ENCODE measurements at regions not wholly inside any gene's neighbourhood (a gene's known extent, or its start where the extent isn't known, plus 50 kb on each side); places are given as distances from the start of the nearest gene placed in this dataset.
A peak's percentile ranks its signal among the peaks of the same experiment; 100 is the strongest.
"Not testable (repeated sequence)": the region's sequence is repeated elsewhere in the genome, so short reads cannot be mapped to it uniquely, and the experiment has no call there.

DNA sequence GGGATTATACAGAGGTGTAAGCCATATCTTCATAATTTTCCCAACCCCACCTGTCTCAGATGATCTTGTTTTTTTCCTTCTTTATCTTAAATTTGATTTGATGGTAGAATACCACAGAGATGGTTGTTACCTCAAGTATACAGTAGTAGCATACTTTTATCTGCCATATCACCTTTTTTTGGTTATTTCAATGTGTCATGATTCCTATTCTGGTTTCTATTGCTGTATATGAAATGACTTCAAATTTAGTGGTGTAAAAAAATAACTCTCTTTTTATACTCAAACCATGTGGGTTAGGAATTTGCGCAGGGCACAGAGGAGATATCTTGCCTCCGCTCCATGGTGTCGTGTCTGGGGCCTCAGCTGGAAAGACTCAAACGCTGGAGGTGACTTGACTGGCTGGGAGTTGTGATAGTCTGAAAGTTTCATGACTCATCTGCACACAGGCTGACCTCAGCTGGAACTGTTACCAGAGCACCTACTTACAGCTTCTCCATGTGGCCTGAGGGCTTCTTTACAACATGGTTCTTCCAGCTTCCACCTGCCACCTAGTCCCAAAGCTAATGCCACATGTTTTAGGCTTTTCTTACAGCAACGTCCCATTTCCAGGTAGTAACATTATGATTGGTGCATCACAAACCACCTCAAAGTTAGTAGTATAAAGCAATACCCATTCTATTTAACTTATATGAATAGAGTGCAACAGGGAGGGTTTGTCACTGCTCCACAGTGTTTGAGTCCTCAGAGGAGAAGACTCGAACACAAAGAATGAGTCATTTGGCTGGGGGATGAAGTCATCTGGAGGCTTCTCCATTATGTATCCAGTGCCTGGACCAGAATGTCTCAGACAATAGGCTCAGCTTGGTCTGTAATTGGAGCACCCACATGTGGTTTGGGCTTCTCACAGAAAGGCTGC lies 82.3 kb upstream of the XPO1 start:
- 67 to 79% methylated on average over 6 of the region's 6 CpGs for WGBS, 2 donors
- Histone ChIP-seq H3K4me3 (no peak overlapping the region), H3K27ac (no peak overlapping the region), H3K27me3 (no peaks in the 10 kb centered on the region), H3K4me1 (no peaks in the 10 kb centered on the region), H3K9me3 (no peaks in the 10 kb centered on the region), H3K36me3 (no peaks in the 10 kb centered on the region)
- FAIRE-seq (no peak), ATAC-seq (peak in 2 of 4 donors; percentile 14 to 55), DNase-seq (no peak)
- intact Hi-C loops (cut with DNase I) = no loop called here
- TF ChIP-seq, protein P1, sequence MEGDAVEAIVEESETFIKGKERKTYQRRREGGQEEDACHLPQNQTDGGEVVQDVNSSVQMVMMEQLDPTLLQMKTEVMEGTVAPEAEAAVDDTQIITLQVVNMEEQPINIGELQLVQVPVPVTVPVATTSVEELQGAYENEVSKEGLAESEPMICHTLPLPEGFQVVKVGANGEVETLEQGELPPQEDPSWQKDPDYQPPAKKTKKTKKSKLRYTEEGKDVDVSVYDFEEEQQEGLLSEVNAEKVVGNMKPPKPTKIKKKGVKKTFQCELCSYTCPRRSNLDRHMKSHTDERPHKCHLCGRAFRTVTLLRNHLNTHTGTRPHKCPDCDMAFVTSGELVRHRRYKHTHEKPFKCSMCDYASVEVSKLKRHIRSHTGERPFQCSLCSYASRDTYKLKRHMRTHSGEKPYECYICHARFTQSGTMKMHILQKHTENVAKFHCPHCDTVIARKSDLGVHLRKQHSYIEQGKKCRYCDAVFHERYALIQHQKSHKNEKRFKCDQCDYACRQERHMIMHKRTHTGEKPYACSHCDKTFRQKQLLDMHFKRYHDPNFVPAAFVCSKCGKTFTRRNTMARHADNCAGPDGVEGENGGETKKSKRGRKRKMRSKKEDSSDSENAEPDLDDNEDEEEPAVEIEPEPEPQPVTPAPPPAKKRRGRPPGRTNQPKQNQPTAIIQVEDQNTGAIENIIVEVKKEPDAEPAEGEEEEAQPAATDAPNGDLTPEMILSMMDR (IDR thresholded peaks at IDR 0.05) = no peak

GRCh38 chr2:61619561-61619960 lies 81.4 kb upstream of the XPO1 start:
- intact Hi-C loops (cut with DNase I) = no loop called here
- no peak overlapping the region for H3K4me3 ChIP-seq
- FAIRE-seq (no peak), ATAC-seq (no peak), DNase-seq (no peak)
- TF ChIP-seq, protein P1 (IDR thresholded peaks at IDR 0.05) = no peak
- H3K27me3 ChIP-seq = no peaks in the 10 kb centered on the region
- H3K9me3 ChIP-seq = no peaks in the 10 kb centered on the region
- 91 to 95% methylated on average over 5 of the region's 5 CpGs for WGBS, 2 donors
- H3K4me1 ChIP-seq = no peaks in the 10 kb centered on the region
- no peak overlapping the region for H3K27ac ChIP-seq
- H3K36me3 ChIP-seq = no peaks in the 10 kb centered on the region

DNA sequence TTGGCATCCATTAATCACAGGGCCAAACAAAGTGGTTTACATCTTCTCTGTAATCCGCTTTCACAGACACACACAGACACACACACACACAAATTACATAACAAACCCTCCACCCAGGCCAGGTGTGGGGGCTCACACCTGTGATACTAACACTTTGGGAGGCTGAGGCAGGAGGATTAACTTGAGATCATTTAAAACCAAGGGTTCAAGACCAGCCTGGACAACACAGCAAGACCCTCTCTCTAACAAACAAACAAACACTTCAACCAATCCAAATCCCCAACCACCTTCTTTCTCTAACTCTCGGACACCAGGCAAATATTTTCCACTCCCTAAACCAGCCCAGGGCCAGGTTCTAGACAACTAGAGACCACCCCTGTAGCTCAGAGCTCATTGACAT lies 79.5 kb upstream of the XPO1 start:
- no peak for DNase-seq
- Histone ChIP-seq H3K4me1 (no peaks in the 10 kb centered on the region), H3K27ac (no peak overlapping the region), H3K36me3 (no peaks in the 10 kb centered on the region), H3K9me3 (no peaks in the 10 kb centered on the region), H3K27me3 (no peaks in the 10 kb centered on the region), H3K4me3 (no peak overlapping the region)
- no peak for ATAC-seq
- TF ChIP-seq, protein P1 (IDR thresholded peaks at IDR 0.05) = no peak
- 82 to 85% methylated on average over 2 of the region's 2 CpGs for WGBS, 2 donors
- no peak for FAIRE-seq
- intact Hi-C loops (cut with DNase I) = no loop called here

DNA sequence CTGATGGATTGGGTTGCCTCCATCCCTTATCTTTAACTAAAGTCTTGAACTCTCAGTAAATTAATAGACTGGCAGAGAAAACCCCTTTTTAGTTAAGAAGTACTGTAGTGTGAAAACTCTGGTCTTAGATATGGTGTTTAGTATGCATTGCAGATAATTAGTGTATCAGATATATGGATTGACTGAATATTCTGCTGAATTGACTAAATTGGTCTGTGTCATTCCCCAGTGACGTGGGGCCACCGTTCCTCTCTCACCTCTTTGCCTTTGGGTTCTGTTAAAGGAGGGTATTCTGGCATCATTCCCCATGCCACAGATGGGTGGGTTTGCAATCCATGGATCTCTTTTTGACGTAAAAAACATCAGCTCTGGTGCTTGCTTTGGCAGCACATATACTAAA lies 67.1 kb upstream of the XPO1 start:
- Histone ChIP-seq H3K9me3 (no peaks in the 10 kb centered on the region), H3K27ac (no peak overlapping the region), H3K27me3 (no peaks in the 10 kb centered on the region), H3K4me3 (no peak overlapping the region), H3K4me1 (no peaks in the 10 kb centered on the region), H3K36me3 (no peaks in the 10 kb centered on the region)
- 91% methylated on average over 3 of the region's 3 CpGs for whole genome bisulfite sequencing, 2 donors
- no peak for DNase-seq
- TF ChIP-seq, protein P1 (IDR thresholded peaks at IDR 0.05) = no peak
- no peak for FAIRE-seq
- no peak for ATAC-seq
- intact Hi-C loops (cut with DNase I) = no loop called here

DNA sequence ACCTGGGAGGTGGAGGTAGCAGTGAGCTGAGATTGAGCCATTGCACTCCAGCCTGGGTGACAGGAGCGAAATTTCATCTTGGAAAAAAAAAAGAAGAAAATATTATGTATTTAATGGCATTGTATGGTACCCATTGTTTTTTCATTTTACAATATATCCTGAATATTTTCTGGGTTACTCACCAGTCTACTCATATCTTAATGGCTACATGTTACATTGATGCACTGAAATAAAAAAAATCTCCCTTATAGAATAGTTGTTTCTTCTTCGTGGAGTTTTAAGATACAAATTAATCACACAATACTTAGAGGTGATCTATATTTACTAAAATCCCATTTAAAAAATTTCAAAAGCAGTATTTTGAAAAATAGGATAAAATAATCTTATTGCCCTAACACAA lies 66.3 kb upstream of the XPO1 start:
- DNase-seq (no peak), ATAC-seq (no peak), FAIRE-seq (no peak)
- Histone ChIP-seq H3K36me3 (no peaks in the 10 kb centered on the region), H3K27ac (no peak overlapping the region), H3K4me3 (no peak overlapping the region), H3K27me3 (no peaks in the 10 kb centered on the region), H3K9me3 (no peaks in the 10 kb centered on the region), H3K4me1 (no peaks in the 10 kb centered on the region)
- WGBS, 2 donors = 71 to 82% methylated on average over 2 of the region's 2 CpGs
- TF ChIP-seq, protein P1 (IDR thresholded peaks at IDR 0.05) = no peak
- intact Hi-C loops (cut with DNase I) = no loop called here

- DNase-seq; FAIRE-seq; H3K36me3 ChIP-seq; H3K27me3 ChIP-seq; H3K9me3 ChIP-seq; intact Hi-C loops (cut with DNase I); H3K4me3 ChIP-seq; H3K27ac ChIP-seq; ATAC-seq; H3K4me1 ChIP-seq: not testable (repeated sequence)
- 93 to 97% methylated on average over 7 of the region's 7 CpGs for WGBS, 2 donors
These were observed 60.5 kb upstream of the XPO1 start for GRCh38 chr2:61598515-61599156.

Measured in pancreas (tissue), 10 donors.